ENCODE measurements at regions not wholly inside any gene's neighbourhood (a gene's known extent, or its start where the extent isn't known, plus 50 kb on each side); places are given as distances from the start of the nearest gene placed in this dataset.

DNA sequence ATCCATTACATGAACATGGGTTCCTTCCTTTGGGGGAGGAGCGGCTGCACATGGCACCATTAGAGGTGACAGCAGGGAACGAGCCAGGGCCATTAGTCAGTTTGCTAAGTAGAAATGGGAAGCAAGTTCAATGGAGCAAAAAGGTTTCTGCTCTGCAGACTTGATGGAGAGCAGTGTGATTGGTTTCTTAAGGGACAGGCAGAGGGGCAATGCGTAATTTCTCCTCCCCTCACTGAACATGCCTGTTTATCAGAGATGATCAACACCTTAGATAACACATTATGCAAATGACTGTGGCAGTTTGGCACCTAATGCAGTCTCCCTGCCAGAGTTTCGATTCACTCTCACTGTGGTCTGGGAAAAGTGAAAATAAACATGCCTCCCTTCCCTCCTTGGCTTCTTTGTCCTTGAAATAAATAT, 414.5 kb downstream of the STK39 start:
- no peak for TF ChIP-seq POLR2AphosphoS5 (IDR thresholded peaks at IDR 0.05; ENCODE audit: borderline replicate concordance, low read depth, low read length)
- TF ChIP-seq EZH2 (IDR thresholded peaks at IDR 0.05): no peak
- TF ChIP-seq FOXP2 (optimal IDR thresholded peaks at IDR 0.05; ENCODE audit: control extremely low read depth, extremely low read length, insufficient read depth): no peak
